ENCODE measurements at regions not wholly inside any gene's neighbourhood (a gene's known extent, or its start where the extent isn't known, plus 50 kb on each side); places are given as distances from the start of the nearest gene placed in this dataset.
A peak's percentile ranks its signal among the peaks of the same experiment; 100 is the strongest.

- Mint-ChIP-seq H3K4me1 (peaks cover 0 to 18% (median 5%) of the 10 kb centered on the region in 4 donors), H3K27ac (peak overlapping the region in 2 of 3 donors; percentile 65 to 77), H3K9me3 (peaks cover 0 to 4% (median 0%) of the 10 kb centered on the region in 7 donors), H3K36me3 (no peaks in the 10 kb centered on the region), H3K4me3 (peak overlapping the region in 3 of 4 donors; percentile 69 to 79 (median 78)), H3K27me3 (peaks cover 9% of the 10 kb centered on the region)
- Histone ChIP-seq H3K9me3 (ENCODE audit: control insufficient read depth in 2 of 2, low read length in 2 of 2) (no peaks in the 10 kb centered on the region), H3K27ac (ENCODE audit: insufficient read depth, low read length, poor library complexity, severe bottlenecking) (no peak overlapping the region), H3K4me3 (ENCODE audit: low read depth, low read length) (no peak overlapping the region), H3K27me3 (ENCODE audit: control insufficient read depth, insufficient read depth, low read length) (peaks cover 2% of the 10 kb centered on the region), H3K4me1 (ENCODE audit: control insufficient read depth, insufficient read depth, low read length, poor library complexity, severe bottlenecking) (no peaks in the 10 kb centered on the region), H3K36me3 (ENCODE audit: control insufficient read depth, insufficient read depth, low read length) (no peaks in the 10 kb centered on the region)
- DNase-seq (peak in 1 of 3 donors; percentile 27), ATAC-seq (ENCODE audit: low read depth in 2 of 2) (peak in 1 of 2 donors; percentile 12)
These were observed 80.4 kb upstream of the MEF2A start for GRCh38 chr15:99485153-99485961.

- Histone ChIP-seq H3K27me3 (ENCODE audit: control insufficient read depth, insufficient read depth, low read length) (peaks cover 2% of the 10 kb centered on the region), H3K4me3 (ENCODE audit: low read depth, low read length) (no peak overlapping the region), H3K27ac (ENCODE audit: insufficient read depth, low read length, poor library complexity, severe bottlenecking) (no peak overlapping the region), H3K36me3 (ENCODE audit: control insufficient read depth, insufficient read depth, low read length) (no peaks in the 10 kb centered on the region), H3K4me1 (ENCODE audit: control insufficient read depth, insufficient read depth, low read length, poor library complexity, severe bottlenecking) (no peaks in the 10 kb centered on the region), H3K9me3 (ENCODE audit: control insufficient read depth in 2 of 2, low read length in 2 of 2) (no peaks in the 10 kb centered on the region)
- H3K4me3 Mint-ChIP-seq = peak overlapping the region in 3 of 4 donors; percentile 69 to 79 (median 78)
- peaks cover 0 to 4% (median 0%) of the 10 kb centered on the region in 7 donors for H3K9me3 Mint-ChIP-seq
- H3K4me1 Mint-ChIP-seq = peaks cover 0 to 18% (median 5%) of the 10 kb centered on the region in 4 donors
- ATAC-seq (ENCODE audit: low read depth in 2 of 2) (no peak), DNase-seq (no peak)
- H3K27ac Mint-ChIP-seq = peak overlapping the region in 1 of 3 donors; percentile 77
- H3K36me3 Mint-ChIP-seq = no peaks in the 10 kb centered on the region
- H3K27me3 Mint-ChIP-seq = peaks cover 12% of the 10 kb centered on the region
These were observed 79.8 kb upstream of the MEF2A start for GRCh38 chr15:99485992-99486370.

DNA sequence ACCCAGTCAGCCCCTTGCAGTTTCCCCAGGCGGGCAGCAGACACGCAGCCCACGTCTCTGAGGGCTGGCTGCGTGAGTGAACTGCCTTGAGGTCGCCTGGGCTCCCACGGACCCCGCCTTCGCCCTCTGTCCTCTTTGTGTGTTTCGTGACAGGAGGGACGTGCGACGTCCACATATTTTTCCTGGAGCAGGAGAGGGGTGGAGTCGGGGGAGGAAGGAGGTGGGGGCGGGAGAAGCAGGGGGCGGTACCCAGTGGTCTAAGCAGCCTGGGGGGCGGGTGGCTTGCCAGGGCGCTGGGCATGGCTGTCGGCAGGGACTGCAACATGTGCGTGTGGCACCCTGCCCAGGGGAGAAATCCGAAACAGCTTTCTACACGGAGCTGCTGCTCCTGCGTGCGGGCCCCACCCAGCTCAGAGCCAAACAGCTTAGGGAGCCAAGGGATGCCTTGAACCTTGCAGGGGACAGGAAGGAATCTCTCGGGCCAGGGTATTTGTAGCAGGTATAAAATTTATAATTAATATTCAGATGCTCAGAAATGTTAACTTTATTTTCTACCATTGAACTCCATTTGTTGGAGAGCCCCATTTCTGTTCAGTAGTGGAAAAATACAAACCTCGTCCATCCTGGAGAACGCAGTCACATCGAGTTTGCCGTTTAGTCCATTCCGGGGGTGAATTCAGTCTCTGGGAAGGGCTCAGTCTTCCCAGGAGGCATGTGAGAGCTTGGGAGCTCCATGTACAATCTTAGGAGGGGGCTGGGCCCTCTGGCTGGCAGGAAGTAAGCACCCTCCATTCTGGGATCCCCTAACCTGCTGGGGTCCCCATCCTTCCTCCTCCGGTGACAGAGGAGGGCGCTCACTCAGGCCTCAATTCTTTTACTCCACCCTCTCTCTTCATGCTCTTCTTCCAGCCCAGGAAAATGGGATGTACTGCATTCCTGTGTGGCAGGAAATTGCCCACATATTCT is 79.1 kb upstream of the MEF2A start:
- Histone ChIP-seq H3K4me3 (ENCODE audit: low read depth, low read length) (no peak overlapping the region), H3K9me3 (ENCODE audit: control insufficient read depth in 2 of 2, low read length in 2 of 2) (no peaks in the 10 kb centered on the region), H3K27me3 (ENCODE audit: control insufficient read depth, insufficient read depth, low read length) (peaks cover 2% of the 10 kb centered on the region), H3K4me1 (ENCODE audit: control insufficient read depth, insufficient read depth, low read length, poor library complexity, severe bottlenecking) (no peaks in the 10 kb centered on the region), H3K27ac (ENCODE audit: insufficient read depth, low read length, poor library complexity, severe bottlenecking) (no peak overlapping the region), H3K36me3 (ENCODE audit: control insufficient read depth, insufficient read depth, low read length) (no peaks in the 10 kb centered on the region)
- Mint-ChIP-seq H3K9me3 (peaks cover 0 to 4% (median 0%) of the 10 kb centered on the region in 7 donors), H3K4me3 (peak overlapping the region in 3 of 4 donors; percentile 69 to 79 (median 78)), H3K27me3 (peaks cover 13% of the 10 kb centered on the region), H3K27ac (no peak overlapping the region), H3K36me3 (no peaks in the 10 kb centered on the region), H3K4me1 (peaks cover 0 to 18% (median 5%) of the 10 kb centered on the region in 4 donors)
- DNase-seq (peak in 1 of 3 donors; percentile 27), ATAC-seq (ENCODE audit: low read depth in 2 of 2) (peak in 1 of 2 donors; percentile 34)

DNA sequence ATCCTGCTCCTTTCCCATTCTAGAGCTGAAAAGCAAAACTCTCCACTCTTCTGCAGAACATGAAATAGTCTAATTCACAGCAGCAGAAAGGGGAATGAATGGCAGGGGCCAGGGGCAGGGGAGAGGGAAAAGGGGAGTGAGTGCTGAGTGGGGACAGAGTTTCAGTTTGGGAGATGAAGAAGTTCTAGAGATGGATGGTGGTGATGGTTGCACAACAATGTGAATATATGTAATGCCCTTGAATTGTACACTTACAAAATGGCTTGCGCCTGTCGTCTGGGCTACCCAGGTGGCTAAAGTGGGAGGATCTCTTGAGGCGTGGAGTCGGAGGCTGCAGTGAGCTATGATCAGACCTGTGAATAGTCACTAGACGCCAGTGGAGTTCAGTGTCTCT is 78.5 kb upstream of the MEF2A start:
- H3K4me1 ChIP-seq (ENCODE audit: control insufficient read depth, insufficient read depth, low read length, poor library complexity, severe bottlenecking) = no peaks in the 10 kb centered on the region
- peaks cover 0 to 4% (median 0%) of the 10 kb centered on the region in 7 donors for H3K9me3 Mint-ChIP-seq
- H3K36me3 Mint-ChIP-seq = no peaks in the 10 kb centered on the region
- peaks cover 2% of the 10 kb centered on the region for H3K27me3 ChIP-seq (ENCODE audit: control insufficient read depth, insufficient read depth, low read length)
- ATAC-seq (ENCODE audit: low read depth in 2 of 2) = no peak
- no peak overlapping the region for H3K4me3 ChIP-seq (ENCODE audit: low read depth, low read length)
- H3K4me3 Mint-ChIP-seq = peak overlapping the region in 1 of 4 donors; percentile 65
- no peak overlapping the region for H3K27ac ChIP-seq (ENCODE audit: insufficient read depth, low read length, poor library complexity, severe bottlenecking)
- H3K27ac Mint-ChIP-seq = peak overlapping the region in 1 of 3 donors; percentile 1
- peaks cover 13% of the 10 kb centered on the region for H3K27me3 Mint-ChIP-seq
- peaks cover 0 to 18% (median 5%) of the 10 kb centered on the region in 4 donors for H3K4me1 Mint-ChIP-seq
- no peaks in the 10 kb centered on the region for H3K9me3 ChIP-seq (ENCODE audit: control insufficient read depth in 2 of 2, low read length in 2 of 2)
- no peaks in the 10 kb centered on the region for H3K36me3 ChIP-seq (ENCODE audit: control insufficient read depth, insufficient read depth, low read length)
- no peak for DNase-seq

- Mint-ChIP-seq H3K36me3 (no peaks in the 10 kb centered on the region), H3K27ac (peak overlapping the region in 1 of 3 donors; percentile 45), H3K4me3 (no peak overlapping the region), H3K27me3 (peaks cover 5% of the 10 kb centered on the region), H3K9me3 (peaks cover 0 to 3% (median 0%) of the 10 kb centered on the region in 7 donors), H3K4me1 (peaks cover 0 to 12% (median 2%) of the 10 kb centered on the region in 4 donors)
- ATAC-seq (ENCODE audit: low read depth in 2 of 2) = no peak
- H3K4me1 ChIP-seq (ENCODE audit: control insufficient read depth, insufficient read depth, low read length, poor library complexity, severe bottlenecking) = no peaks in the 10 kb centered on the region
- H3K36me3 ChIP-seq (ENCODE audit: control insufficient read depth, insufficient read depth, low read length) = no peaks in the 10 kb centered on the region
- no peak for DNase-seq
- no peaks in the 10 kb centered on the region for H3K9me3 ChIP-seq (ENCODE audit: control insufficient read depth in 2 of 2, low read length in 2 of 2)
- H3K4me3 ChIP-seq (ENCODE audit: low read depth, low read length) = no peak overlapping the region
- peaks cover 1% of the 10 kb centered on the region for H3K27me3 ChIP-seq (ENCODE audit: control insufficient read depth, insufficient read depth, low read length)
- H3K27ac ChIP-seq (ENCODE audit: insufficient read depth, low read length, poor library complexity, severe bottlenecking) = no peak overlapping the region
These were observed 73.5 kb upstream of the MEF2A start for GRCh38 chr15:99492275-99492674.

- Histone ChIP-seq H3K27me3 (ENCODE audit: control insufficient read depth, insufficient read depth, low read length) (no peaks in the 10 kb centered on the region), H3K4me3 (ENCODE audit: low read depth, low read length) (no peak overlapping the region), H3K36me3 (ENCODE audit: control insufficient read depth, insufficient read depth, low read length) (no peaks in the 10 kb centered on the region), H3K4me1 (ENCODE audit: control insufficient read depth, insufficient read depth, low read length, poor library complexity, severe bottlenecking) (no peaks in the 10 kb centered on the region), H3K9me3 (ENCODE audit: control insufficient read depth in 2 of 2, low read length in 2 of 2) (no peaks in the 10 kb centered on the region), H3K27ac (ENCODE audit: insufficient read depth, low read length, poor library complexity, severe bottlenecking) (no peak overlapping the region)
- Mint-ChIP-seq H3K27me3 (peaks cover 9% of the 10 kb centered on the region), H3K27ac (no peak overlapping the region), H3K36me3 (peaks cover 4% of the 10 kb centered on the region), H3K9me3 (peaks cover 0 to 3% (median 0%) of the 10 kb centered on the region in 7 donors), H3K4me1 (peaks cover 0 to 10% (median 2%) of the 10 kb centered on the region in 4 donors), H3K4me3 (no peak overlapping the region)
- ATAC-seq (ENCODE audit: low read depth in 2 of 2) (no peak), DNase-seq (no peak)
These were observed 73.1 kb upstream of the MEF2A start for GRCh38 chr15:99492716-99493115.

- Mint-ChIP-seq H3K4me1 (peaks cover 0 to 10% (median 2%) of the 10 kb centered on the region in 4 donors), H3K9me3 (peaks cover 0 to 3% (median 0%) of the 10 kb centered on the region in 7 donors), H3K36me3 (peaks cover 6% of the 10 kb centered on the region), H3K27me3 (peaks cover 11% of the 10 kb centered on the region), H3K27ac (no peak overlapping the region), H3K4me3 (no peak overlapping the region)
- DNase-seq (no peak), ATAC-seq (ENCODE audit: low read depth in 2 of 2) (no peak)
- Histone ChIP-seq H3K4me3 (ENCODE audit: low read depth, low read length) (no peak overlapping the region), H3K27me3 (ENCODE audit: control insufficient read depth, insufficient read depth, low read length) (no peaks in the 10 kb centered on the region), H3K9me3 (ENCODE audit: control insufficient read depth in 2 of 2, low read length in 2 of 2) (no peaks in the 10 kb centered on the region), H3K27ac (ENCODE audit: insufficient read depth, low read length, poor library complexity, severe bottlenecking) (no peak overlapping the region), H3K4me1 (ENCODE audit: control insufficient read depth, insufficient read depth, low read length, poor library complexity, severe bottlenecking) (no peaks in the 10 kb centered on the region), H3K36me3 (ENCODE audit: control insufficient read depth, insufficient read depth, low read length) (no peaks in the 10 kb centered on the region)
These were observed 72.3 kb upstream of the MEF2A start for GRCh38 chr15:99493461-99493860.

Data from CD4-positive, CD25-positive, alpha-beta regulatory T cell (primary cell).